Sigmoid colon (tissue), 4 donors: ENCODE measurements at regions not wholly inside any gene's neighbourhood (a gene's known extent, or its start where the extent isn't known, plus 50 kb on each side); places are given as distances from the start of the nearest gene placed in this dataset.

Source experiments
- EP300 ChIP-seq, 4 donors: sonication (generic); formaldehyde crosslinking; IDR thresholded peaks; one replicate each; pipeline ENCODE4 v1.6.1; 2017; ENCODE audit warnings: antibody characterized with exemption in 4 of 4
- POLR2A ChIP-seq, 2 donors: fragments of 450-650 bp; IDR thresholded peaks; one replicate each; pipeline ENCODE4 v1.6.1; 2016; ENCODE audit warnings: antibody characterized with exemption in 2 of 2, mild to moderate bottlenecking in 2 of 2, moderate library complexity in 2 of 2
- POLR2AphosphoS5 ChIP-seq, 4 donors: sonication (generic); formaldehyde crosslinking; IDR thresholded peaks; one replicate each; pipeline ENCODE4 v1.6.1; 2017; ENCODE audit warnings: antibody characterized with exemption in 4 of 4
- TF ChIP-seq, protein P1 (sequence below), 4 experiments: fragments of 450-650 bp in 3 of 4; fragments of 200-600 bp in 1 of 4; IDR thresholded peaks; one replicate each; pipeline ENCODE4 v1.5.1; 2016 to 2019; ENCODE audit warnings: antibody characterized with exemption in 4 of 4, mild to moderate bottlenecking in 3 of 4, moderate library complexity in 2 of 4

GRCh38 chr5:145551714-145552113, 283.4 kb downstream of the PRELID2 start:
- TF ChIP-seq POLR2A (IDR thresholded peaks at IDR 0.05) (no peak), POLR2AphosphoS5 (IDR thresholded peaks at IDR 0.05) (no peak), EP300 (IDR thresholded peaks at IDR 0.05) (no peak)
- TF ChIP-seq, protein P1, sequence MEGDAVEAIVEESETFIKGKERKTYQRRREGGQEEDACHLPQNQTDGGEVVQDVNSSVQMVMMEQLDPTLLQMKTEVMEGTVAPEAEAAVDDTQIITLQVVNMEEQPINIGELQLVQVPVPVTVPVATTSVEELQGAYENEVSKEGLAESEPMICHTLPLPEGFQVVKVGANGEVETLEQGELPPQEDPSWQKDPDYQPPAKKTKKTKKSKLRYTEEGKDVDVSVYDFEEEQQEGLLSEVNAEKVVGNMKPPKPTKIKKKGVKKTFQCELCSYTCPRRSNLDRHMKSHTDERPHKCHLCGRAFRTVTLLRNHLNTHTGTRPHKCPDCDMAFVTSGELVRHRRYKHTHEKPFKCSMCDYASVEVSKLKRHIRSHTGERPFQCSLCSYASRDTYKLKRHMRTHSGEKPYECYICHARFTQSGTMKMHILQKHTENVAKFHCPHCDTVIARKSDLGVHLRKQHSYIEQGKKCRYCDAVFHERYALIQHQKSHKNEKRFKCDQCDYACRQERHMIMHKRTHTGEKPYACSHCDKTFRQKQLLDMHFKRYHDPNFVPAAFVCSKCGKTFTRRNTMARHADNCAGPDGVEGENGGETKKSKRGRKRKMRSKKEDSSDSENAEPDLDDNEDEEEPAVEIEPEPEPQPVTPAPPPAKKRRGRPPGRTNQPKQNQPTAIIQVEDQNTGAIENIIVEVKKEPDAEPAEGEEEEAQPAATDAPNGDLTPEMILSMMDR (IDR thresholded peaks at IDR 0.05), result no peak
